Transverse colon (tissue), 4 donors: ENCODE measurements at regions not wholly inside any gene's neighbourhood (a gene's known extent, or its start where the extent isn't known, plus 50 kb on each side); places are given as distances from the start of the nearest gene placed in this dataset.
"Not testable (repeated sequence)": the region's sequence is repeated elsewhere in the genome, so short reads cannot be mapped to it uniquely, and the experiment has no call there.

Experiments used
- DNase-seq: peaks from one replicate; pipeline ENCODE4 v3.0.0-alpha.2; 2019
- H3K27ac ChIP-seq, 4 donors: fragments of 200-600 bp; sonication (generic); 2 replicates each; pipeline ENCODE4 v1.5.1; 2016 to 2018; ENCODE audit warnings: inconsistent platforms in 4 of 4
- H3K27me3 ChIP-seq: fragments of 200-600 bp; sonication (generic); 2 replicates; pipeline ENCODE4 v1.5.1; 2017; ENCODE audit warnings: inconsistent platforms
- H3K36me3 ChIP-seq, 4 donors: fragments of 200-600 bp; sonication (generic); 2 replicates each; pipeline ENCODE4 v1.5.1; 2017 to 2019; ENCODE audit warnings: inconsistent platforms in 4 of 4
- H3K4me1 ChIP-seq, 4 donors: fragments of 200-600 bp; sonication (generic); 2 replicates each; pipeline ENCODE4 v1.5.1; 2017 to 2020; ENCODE audit warnings: inconsistent platforms in 4 of 4
- H3K4me3 ChIP-seq, 4 donors: fragments of 200-600 bp; sonication (generic); 1 replicate in 1 of 4; 2 replicates in 3 of 4; pipeline versions ENCODE4 v1.5.1 to v1.6.1; 2017 to 2019; ENCODE audit warnings: inconsistent platforms in 4 of 4
- H3K9me3 ChIP-seq, 2 donors: fragments of 200-600 bp; sonication (generic); 2 replicates each; pipeline ENCODE4 v1.5.1; 2017 to 2019; ENCODE audit warnings: inconsistent platforms in 2 of 2
- EP300 ChIP-seq: sonication (generic); formaldehyde crosslinking; IDR thresholded peaks from one replicate; pipeline ENCODE4 v1.6.1; 2017; ENCODE audit warnings: antibody characterized with exemption, low read depth
- POLR2A ChIP-seq: fragments of 450-650 bp; IDR thresholded peaks from one replicate; pipeline ENCODE4 v1.6.1; 2016; ENCODE audit warnings: antibody characterized with exemption, mild to moderate bottlenecking, moderate library complexity
- POLR2AphosphoS5 ChIP-seq, 3 donors: sonication (generic); formaldehyde crosslinking; IDR thresholded peaks; one replicate each; pipeline ENCODE4 v1.6.1; 2016; ENCODE audit warnings: antibody characterized with exemption in 3 of 3
- WGBS, 2 donors: methylation state at CpG; one replicate each; pipeline ENCODE4 v1.1.5; 2018; ENCODE audit warnings: low coverage in 1 of 2; 5-methylcytosine and 5-hydroxymethylcytosine counted together
- in situ Hi-C, 4 donors: fragments of 200-750 bp; cut with MboI; loops; one replicate each; pipeline versions ENCODE4 v1.15.0 to v1.15.1; 2017; ENCODE audit warnings: low sequenced_read_pairs in 3 of 4, low pct_ligation_motif_present in 1 of 4, low pct_unique_long_range_greater_than_20kb in 1 of 4
- intact Hi-C: fragments of 100-400 bp; cut with DNase I; formaldehyde crosslinking; loops from one replicate; pipeline ENCODE4 v1.15.1; 2023; ENCODE audit warnings: low total_unique reads
- TF ChIP-seq, protein P1 (sequence below), 5 experiments: fragments of 200-600 bp in 3 of 5; fragments of 450-650 bp in 2 of 5; sonication (generic) in 3 of 5; IDR thresholded peaks; 1 replicate in 2 of 5; 2 replicates in 3 of 5; pipeline ENCODE4 v1.5.1; 2016 to 2017; ENCODE audit warnings: antibody characterized with exemption in 5 of 5, inconsistent platforms in 3 of 5, mild to moderate bottlenecking in 2 of 5, moderate library complexity in 1 of 5

DNA sequence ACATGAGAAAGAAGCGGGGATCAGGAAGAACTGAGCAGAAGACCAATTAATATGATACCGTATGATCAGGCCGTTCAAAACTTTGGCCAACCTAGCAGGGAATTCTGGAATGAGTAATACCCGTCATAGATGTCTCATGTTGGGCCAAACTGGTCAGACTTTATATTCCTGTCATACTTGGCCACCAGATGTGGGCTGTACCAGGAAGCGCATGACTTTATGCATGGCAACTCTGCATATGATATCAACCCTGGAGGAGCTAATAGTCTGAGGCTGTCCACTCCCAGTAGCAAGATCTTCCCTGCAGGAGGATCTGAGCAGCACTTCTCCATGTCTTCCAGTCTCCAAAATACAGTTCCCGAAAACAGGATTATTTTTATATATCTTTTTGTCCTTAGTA lies 68.5 kb upstream of the NAA35 start:
- no peaks in the 10 kb centered on the region for H3K36me3 ChIP-seq
- H3K4me3 ChIP-seq = no peak overlapping the region
- no peaks in the 10 kb centered on the region for H3K4me1 ChIP-seq
- H3K27me3 ChIP-seq = no peaks in the 10 kb centered on the region
- no peak for TF ChIP-seq EP300
- no peak for TF ChIP-seq POLR2A
- TF ChIP-seq, protein P1, sequence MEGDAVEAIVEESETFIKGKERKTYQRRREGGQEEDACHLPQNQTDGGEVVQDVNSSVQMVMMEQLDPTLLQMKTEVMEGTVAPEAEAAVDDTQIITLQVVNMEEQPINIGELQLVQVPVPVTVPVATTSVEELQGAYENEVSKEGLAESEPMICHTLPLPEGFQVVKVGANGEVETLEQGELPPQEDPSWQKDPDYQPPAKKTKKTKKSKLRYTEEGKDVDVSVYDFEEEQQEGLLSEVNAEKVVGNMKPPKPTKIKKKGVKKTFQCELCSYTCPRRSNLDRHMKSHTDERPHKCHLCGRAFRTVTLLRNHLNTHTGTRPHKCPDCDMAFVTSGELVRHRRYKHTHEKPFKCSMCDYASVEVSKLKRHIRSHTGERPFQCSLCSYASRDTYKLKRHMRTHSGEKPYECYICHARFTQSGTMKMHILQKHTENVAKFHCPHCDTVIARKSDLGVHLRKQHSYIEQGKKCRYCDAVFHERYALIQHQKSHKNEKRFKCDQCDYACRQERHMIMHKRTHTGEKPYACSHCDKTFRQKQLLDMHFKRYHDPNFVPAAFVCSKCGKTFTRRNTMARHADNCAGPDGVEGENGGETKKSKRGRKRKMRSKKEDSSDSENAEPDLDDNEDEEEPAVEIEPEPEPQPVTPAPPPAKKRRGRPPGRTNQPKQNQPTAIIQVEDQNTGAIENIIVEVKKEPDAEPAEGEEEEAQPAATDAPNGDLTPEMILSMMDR (IDR thresholded peaks at IDR 0.05) = no peak
- TF ChIP-seq POLR2AphosphoS5 (IDR thresholded peaks at IDR 0.05) = no peak
- DNase-seq = no peak
- intact Hi-C loops (no loop called here), in situ Hi-C loops (no loop called here)
- no peak overlapping the region for H3K27ac ChIP-seq
- 94 to 95% methylated on average over 2 to 6 of the region's 6 CpGs for WGBS, 2 donors
- H3K9me3 ChIP-seq = no peaks in the 10 kb centered on the region

DNA sequence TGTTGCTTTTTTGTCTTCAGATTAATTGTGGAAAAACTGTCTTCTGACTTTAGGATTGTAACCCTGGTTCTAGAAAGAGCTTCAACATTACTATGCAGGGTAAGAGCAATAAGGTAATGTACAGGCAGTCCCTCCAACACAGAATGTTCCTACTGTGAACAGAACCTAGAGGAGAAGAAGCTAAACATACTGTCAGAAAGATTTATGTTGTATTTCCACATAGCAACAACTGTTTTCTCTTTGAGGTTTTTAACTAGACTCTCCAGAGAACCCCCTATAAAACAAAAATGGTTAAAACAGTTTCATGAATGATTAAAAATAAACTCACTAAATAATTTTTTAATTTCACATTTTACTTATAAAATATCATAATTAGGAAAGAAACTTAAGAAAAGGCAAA lies 64.3 kb upstream of the NAA35 start:
- no peak for DNase-seq
- intact Hi-C loops (no loop called here), in situ Hi-C loops (no loop called here)
- H3K27ac ChIP-seq = no peak overlapping the region
- TF ChIP-seq POLR2A (no peak), EP300 (no peak), POLR2AphosphoS5 (IDR thresholded peaks at IDR 0.05) (no peak)
- TF ChIP-seq, protein P1 (IDR thresholded peaks at IDR 0.05) = no peak
- no peak overlapping the region for H3K4me3 ChIP-seq
- H3K4me1 ChIP-seq = peaks cover 0 to 4% (median 2%) of the 10 kb centered on the region in 4 donors
- no peaks in the 10 kb centered on the region for H3K9me3 ChIP-seq
- H3K36me3 ChIP-seq = no peaks in the 10 kb centered on the region
- H3K27me3 ChIP-seq = no peaks in the 10 kb centered on the region

DNA sequence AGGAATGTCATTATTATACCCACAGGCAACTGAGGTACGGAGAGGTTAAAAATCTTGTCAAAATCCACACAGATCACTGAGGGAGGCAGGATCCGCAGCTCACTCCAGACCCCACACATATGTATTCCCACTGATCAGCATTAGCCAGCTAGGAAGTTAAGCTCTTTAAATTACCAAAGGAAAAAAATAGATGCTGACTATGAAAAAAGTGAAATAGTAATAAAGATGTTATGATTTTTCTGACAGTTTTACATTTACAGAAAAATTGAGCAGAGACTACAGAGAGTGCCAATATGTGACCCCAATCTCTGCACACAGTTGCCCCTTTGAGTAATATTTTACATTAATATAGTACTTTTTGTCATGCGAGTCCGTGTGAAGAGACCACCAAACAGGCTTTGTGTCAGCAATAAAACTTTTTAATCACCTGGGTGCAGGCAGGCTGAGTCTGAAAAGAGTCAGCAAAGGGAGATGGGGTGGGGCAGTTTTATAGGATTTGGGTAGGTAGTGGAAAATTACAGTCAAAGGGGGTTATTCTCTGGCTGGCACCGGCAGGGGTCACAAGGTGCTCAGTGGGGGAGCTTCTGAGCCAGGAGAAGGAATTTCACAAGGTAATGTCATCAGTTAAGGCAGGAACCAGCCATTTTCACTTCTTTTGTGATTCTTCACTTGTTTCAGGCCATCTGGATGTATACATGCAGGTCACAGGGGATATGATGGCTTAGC lies 61.9 kb upstream of the NAA35 start:
- H3K36me3 ChIP-seq, DNase-seq, in situ Hi-C loops, H3K4me1 ChIP-seq, H3K4me3 ChIP-seq, H3K27ac ChIP-seq, H3K27me3 ChIP-seq, H3K9me3 ChIP-seq, intact Hi-C loops: not testable (repeated sequence)
- WGBS, 2 donors = 60 to 61% methylated on average over 5 of the region's 5 CpGs

DNA sequence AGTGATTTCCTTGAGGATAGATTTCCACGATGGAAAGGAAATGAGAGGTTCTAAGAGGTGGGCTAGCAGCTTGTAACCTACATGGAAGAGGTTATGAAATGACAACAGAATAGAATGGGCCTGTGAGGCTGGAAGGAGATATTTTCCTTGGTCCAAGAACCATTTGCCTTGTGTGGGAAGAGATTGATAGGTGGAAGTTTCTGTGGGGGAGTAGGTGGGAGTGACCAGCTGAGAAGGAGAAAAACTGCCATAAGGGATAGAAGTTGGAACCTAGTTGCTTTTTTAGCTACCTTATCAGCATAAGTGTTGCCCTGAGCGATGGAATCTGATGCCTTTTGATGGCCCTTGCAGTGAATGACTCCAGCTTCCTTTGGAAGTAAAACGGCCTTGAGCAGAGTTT lies 60.4 kb upstream of the NAA35 start:
- intact Hi-C loops, H3K36me3 ChIP-seq, H3K4me1 ChIP-seq, in situ Hi-C loops, H3K27ac ChIP-seq, H3K9me3 ChIP-seq, H3K4me3 ChIP-seq, DNase-seq, H3K27me3 ChIP-seq: not testable (repeated sequence)
- 87 to 89% methylated on average over 3 of the region's 3 CpGs for WGBS, 2 donors

DNA sequence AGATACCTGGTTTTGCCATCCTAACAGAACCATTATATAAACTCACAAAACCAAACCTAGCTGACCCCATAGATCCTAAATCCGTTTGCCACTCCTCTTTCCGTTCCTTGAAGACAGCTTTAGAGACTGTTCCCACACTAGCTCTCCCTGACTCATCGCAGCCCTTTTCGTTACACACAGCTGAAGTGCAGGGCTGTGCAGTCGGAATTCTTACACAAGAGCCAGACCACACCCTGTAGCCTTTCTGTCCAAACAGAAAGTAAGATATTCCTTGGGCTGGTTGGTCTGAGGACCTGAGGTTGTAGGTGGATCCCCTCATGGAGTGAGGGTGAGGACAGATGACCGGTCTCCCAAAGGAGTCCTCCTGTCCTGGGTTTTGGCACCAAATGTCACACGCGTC lies 56.7 kb upstream of the NAA35 start:
- in situ Hi-C loops (no loop called here), intact Hi-C loops (no loop called here)
- H3K9me3 ChIP-seq = no peaks in the 10 kb centered on the region
- TF ChIP-seq EP300 (no peak), POLR2AphosphoS5 (IDR thresholded peaks at IDR 0.05) (no peak), POLR2A (no peak)
- TF ChIP-seq, protein P1 (IDR thresholded peaks at IDR 0.05) = no peak
- DNase-seq = no peak
- 89 to 94% methylated on average over 8 of the region's 8 CpGs for WGBS, 2 donors
- H3K36me3 ChIP-seq = peaks cover 0 to 2% (median 0%) of the 10 kb centered on the region in 4 donors
- no peak overlapping the region for H3K27ac ChIP-seq
- H3K4me1 ChIP-seq = no peaks in the 10 kb centered on the region
- H3K4me3 ChIP-seq = no peak overlapping the region
- H3K27me3 ChIP-seq = no peaks in the 10 kb centered on the region
